HG03575 (cell line): ENCODE measurements at regions not wholly inside any gene's neighbourhood (a gene's known extent, or its start where the extent isn't known, plus 50 kb on each side); places are given as distances from the start of the nearest gene placed in this dataset.

Experiments
- ATAC-seq: cut with Tn5 transposase; IDR thresholded peaks from one replicate; pipeline ENCODE4 v1.9.1; 2021; ENCODE audit not compliant: unreplicated experiment, insufficient number of reproducible peaks, low FRiP score; ENCODE audit errors: extremely low read depth

GRCh38 chr3:43998836-43999727 lies 242.6 kb upstream of the TOPAZ1 start:
- ATAC-seq = no peak

DNA sequence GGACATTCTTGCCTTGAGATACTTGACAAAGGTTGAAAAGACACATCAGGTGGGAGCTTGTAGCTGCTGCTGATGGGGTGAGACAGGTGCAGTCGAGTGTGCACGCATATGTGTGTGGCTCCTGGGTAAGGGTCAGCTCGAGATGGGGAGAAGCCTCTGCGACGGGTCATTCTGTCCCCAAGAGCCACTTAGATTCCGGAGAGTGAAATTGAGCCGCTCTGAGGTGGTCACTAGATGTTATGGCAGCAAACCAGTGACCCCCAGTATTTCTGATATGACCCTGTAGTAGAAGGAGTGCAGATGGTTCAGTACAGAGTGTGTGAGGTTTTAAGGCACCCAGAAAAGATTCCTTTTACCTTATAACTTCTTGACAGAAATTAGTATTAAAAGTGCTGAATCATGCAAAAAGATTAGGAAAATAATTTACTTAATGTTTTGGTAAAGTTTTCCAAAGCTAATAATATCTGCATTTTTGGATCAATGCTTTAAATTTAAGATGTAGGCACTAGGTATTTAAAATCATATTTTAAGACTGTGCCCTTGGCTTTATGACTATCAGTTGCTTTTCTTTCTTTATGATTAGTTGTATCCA lies 241.9 kb upstream of the TOPAZ1 start:
- ATAC-seq = no peak

DNA sequence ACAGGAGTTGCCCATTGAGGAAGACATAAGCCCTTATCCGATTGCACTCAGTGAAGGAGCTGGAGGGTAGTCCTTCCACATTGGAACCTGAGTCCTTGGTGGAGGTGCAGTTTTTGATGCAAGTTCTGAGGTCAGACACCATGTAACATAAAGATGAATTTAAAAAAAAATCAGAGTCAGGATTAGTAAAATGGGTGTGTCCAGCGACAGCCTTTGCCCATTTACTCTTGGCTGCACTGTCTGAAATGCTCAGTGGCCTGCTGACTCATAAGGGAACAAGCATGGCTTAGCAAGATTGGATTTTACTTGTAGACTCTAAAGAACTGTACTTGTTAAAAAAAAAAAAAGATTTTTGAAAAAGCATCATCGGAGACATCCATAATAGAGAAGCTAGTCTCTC lies 241.1 kb upstream of the TOPAZ1 start:
- ATAC-seq = no peak

- no peak for ATAC-seq
Observed at GRCh38 chr3:44001072-44001471, 240.6 kb upstream of the TOPAZ1 start.

DNA sequence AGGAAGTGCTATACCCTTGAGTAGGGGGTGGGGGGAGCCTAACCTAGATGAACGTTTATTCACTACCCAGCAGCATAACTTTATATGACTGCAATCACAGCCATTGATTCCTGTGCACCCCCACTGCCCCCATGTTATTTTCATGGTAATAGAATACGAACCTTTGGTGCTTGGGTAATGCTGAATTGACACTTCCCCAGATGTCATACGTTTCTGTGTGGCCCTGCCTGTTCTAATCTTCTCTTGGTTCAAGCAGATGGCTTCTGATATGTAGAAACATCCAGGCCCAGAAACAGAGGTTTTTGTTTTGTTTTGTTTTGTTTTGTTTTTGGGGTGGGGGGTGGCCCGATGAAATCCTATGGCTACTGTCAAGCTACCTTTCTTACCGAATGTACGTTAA lies 237.9 kb upstream of the TOPAZ1 start:
- no peak for ATAC-seq

- ATAC-seq = no peak
Observed at GRCh38 chr3:44011680-44012079, 230.0 kb upstream of the TOPAZ1 start.

DNA sequence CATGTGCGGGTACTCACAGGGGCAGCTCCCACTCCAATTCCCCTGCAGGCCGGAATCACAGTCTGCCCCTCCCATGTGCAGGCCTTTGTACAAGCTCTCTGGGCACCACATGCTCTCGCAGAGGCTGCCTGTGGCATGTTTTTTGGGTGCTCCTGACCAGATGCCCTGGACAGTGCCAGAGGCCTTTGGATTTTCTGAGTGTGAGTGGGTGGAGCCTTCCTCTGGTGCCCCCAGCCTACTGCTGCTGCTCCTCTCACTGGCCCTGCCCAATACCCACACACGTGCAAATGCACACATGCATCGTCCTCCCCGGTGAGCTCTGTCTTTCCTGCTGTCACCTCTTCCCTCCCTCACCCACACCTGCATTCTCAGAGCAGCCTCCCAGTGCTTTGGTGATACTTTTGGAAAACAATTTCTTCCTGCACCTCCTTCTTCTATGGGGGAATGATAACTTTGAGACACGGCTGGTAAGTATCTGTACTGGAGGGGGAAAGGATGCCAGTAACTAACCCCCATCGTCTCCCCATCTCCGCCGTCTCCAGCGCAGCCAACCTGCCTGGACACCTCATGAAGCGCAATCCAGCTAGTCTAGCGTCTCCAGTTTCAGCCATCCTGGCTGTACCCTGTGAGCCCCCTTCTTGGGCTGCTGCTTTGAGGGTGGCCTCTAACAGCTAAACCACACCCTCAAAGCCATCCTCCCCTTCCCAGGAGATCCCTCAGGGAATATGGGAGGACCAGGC lies 229.4 kb upstream of the TOPAZ1 start:
- no peak for ATAC-seq

- no peak for ATAC-seq
Observed at GRCh38 chr3:44013967-44014366, 227.7 kb upstream of the TOPAZ1 start.

GRCh38 chr3:44015170-44015569 lies 226.5 kb upstream of the TOPAZ1 start:
- ATAC-seq = no peak

- no peak for ATAC-seq
Observed at GRCh38 chr3:44016818-44017217, 224.9 kb upstream of the TOPAZ1 start.

- ATAC-seq = no peak
Observed at GRCh38 chr3:44018926-44019325, 222.8 kb upstream of the TOPAZ1 start.

GRCh38 chr3:44019736-44020135 lies 221.9 kb upstream of the TOPAZ1 start:
- no peak for ATAC-seq

DNA sequence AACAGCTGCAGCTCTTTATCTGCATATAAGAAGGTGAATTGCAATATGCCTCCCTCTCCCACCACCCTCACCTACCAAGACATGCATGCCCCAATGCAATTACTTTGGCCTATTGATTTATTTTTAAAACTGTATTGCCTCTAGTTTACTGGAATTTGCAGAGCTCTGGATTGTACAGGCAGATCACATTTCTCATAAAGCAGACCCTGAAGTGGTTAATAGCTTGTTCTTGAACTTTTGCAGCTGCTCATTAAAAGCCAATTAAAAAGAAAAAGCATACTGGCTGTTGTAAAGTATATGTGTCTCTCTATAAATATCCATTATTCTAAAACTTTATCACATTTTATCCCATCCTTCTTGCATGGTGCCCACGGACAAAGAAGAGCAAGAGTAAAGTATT lies 221.5 kb upstream of the TOPAZ1 start:
- no peak for ATAC-seq

GRCh38 chr3:44021651-44022594 lies 219.8 kb upstream of the TOPAZ1 start:
- no peak for ATAC-seq

GRCh38 chr3:44023961-44024593 lies 217.6 kb upstream of the TOPAZ1 start:
- ATAC-seq = no peak

GRCh38 chr3:44026220-44026865 lies 215.3 kb upstream of the TOPAZ1 start:
- no peak for ATAC-seq

DNA sequence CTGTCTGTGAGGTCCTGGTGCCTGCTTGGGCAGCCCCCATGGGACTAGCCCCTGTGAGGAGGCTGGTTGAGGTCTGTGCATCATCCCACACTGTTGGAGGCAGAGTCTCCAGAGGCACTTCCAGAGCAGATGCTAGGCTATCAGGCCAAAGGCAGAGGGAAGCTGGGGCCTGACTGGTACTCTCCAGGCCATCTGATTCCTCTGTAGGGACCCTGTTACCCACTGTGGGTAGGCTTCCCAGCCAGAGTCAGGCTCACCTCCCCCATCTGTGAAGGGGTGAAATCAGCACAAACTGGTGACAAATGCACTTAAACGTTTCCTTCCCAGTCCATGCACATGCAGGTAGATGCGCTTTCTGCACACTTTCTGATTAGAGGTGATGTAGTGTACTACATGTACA lies 212.6 kb upstream of the TOPAZ1 start:
- no peak for ATAC-seq

GRCh38 chr3:44030285-44030684 lies 211.4 kb upstream of the TOPAZ1 start:
- ATAC-seq = no peak
